ENCODE measurements at regions not wholly inside any gene's neighbourhood (a gene's known extent, or its start where the extent isn't known, plus 50 kb on each side); places are given as distances from the start of the nearest gene placed in this dataset.

DNA sequence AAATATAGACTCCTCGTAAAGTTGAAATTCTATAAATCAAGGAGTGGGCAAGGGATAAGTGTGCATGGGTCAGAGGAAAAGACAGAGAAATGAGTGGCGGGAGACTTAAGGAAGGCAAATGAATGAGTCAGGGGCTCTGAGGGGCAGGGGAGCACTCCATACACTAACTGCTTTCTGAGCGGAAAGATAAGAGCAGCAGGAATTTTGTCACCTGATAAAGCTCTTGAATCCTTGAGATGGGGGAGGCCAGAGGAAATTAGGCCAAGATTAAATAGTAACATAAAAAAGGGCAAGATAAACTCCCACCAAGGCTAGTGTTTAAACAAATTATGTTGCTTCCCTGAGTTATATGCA, 191.0 kb upstream of the S1PR3 start:
- Histone ChIP-seq H3K36me3 (replicated peaks in 1 of 2; ENCODE audit: control insufficient read depth in 1 of 2, insufficient read depth in 2 of 2, low read length in 2 of 2) (no peaks in the 10 kb centered on the region), H3K4me1 (ENCODE audit: insufficient read depth, low read length) (no peaks in the 10 kb centered on the region), H2AFZ (ENCODE audit: low read length) (no peak overlapping the region), H3K4me2 (ENCODE audit: low read depth, low read length) (no peak overlapping the region), H4K20me1 (ENCODE audit: insufficient read depth, low read length) (no peaks in the 10 kb centered on the region), H3K27me3 (ENCODE audit: control insufficient read depth in 1 of 2, insufficient read depth in 2 of 2, low read length in 2 of 2) (peaks cover 1 to 8% of the 10 kb centered on the region in 2 experiments; a peak in 4 of 5 replicates), H3K9me3 (ENCODE audit: low read length) (no peaks in the 10 kb centered on the region), H3K27ac (ENCODE audit: extremely low read length, insufficient read depth, low read length) (no peak overlapping the region), H3K4me3 (replicated peaks in 1 of 3; ENCODE audit: insufficient read depth in 1 of 3, low read depth in 2 of 3, low read length in 3 of 3) (no peak overlapping the region), H3K9ac (ENCODE audit: insufficient read depth, low read depth, low read length) (no peak overlapping the region), H3K79me2 (ENCODE audit: insufficient read depth, low read length) (no peaks in the 10 kb centered on the region)
- CTCF ChIA-PET (ENCODE audit: low intra/inter-chr PET ratio, low total read pairs) = no interaction called here
- ATAC-seq (no peak), FAIRE-seq (no peak), DNase-seq (ENCODE audit: low spot score) (no peak)
- WGBS (ENCODE audit: low lambda C conversion rate) = 4% methylated on average over 3 of the region's 3 CpGs
- intact Hi-C loops (cut with micrococcal nuclease; ENCODE audit: unreplicated experiment) (no loop called here), in situ Hi-C loops (cut with HindIII; ENCODE audit: extremely low pct_ligation_motif_present, low pct_unique_long_range_greater_than_20kb) (no loop called here)
- no TSS peak for BruUV-seq (replicated peaks)
- TF ChIP-seq CBX1 (IDR thresholded peaks at IDR 0.05; ENCODE audit: low read depth) (no peak), TARDBP (CRISPR knock-in tag; IDR thresholded peaks at IDR 0.05) (no peak), ARID2 (CRISPR knock-in tag; IDR thresholded peaks at IDR 0.05; ENCODE audit: borderline replicate concordance) (no peak), ZBTB1 (CRISPR knock-in tag; IDR thresholded peaks at IDR 0.05; ENCODE audit: borderline replicate concordance) (no peak), EHMT2 (IDR thresholded peaks at IDR 0.05; ENCODE audit: borderline replicate concordance, low read depth, low read length) (no peak), SIN3A (IDR thresholded peaks at IDR 0.05; ENCODE audit: borderline replicate concordance, low read depth, low read length) (no peak), ZBTB37 (CRISPR knock-in tag; IDR thresholded peaks at IDR 0.05) (no peak)
- TF ChIP-seq, protein P1, sequence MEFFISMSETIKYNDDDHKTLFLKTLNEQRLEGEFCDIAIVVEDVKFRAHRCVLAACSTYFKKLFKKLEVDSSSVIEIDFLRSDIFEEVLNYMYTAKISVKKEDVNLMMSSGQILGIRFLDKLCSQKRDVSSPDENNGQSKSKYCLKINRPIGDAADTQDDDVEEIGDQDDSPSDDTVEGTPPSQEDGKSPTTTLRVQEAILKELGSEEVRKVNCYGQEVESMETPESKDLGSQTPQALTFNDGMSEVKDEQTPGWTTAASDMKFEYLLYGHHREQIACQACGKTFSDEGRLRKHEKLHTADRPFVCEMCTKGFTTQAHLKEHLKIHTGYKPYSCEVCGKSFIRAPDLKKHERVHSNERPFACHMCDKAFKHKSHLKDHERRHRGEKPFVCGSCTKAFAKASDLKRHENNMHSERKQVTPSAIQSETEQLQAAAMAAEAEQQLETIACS (CRISPR knock-in tag; IDR thresholded peaks at IDR 0.05) = no peak
- TF ChIP-seq, protein P2, sequence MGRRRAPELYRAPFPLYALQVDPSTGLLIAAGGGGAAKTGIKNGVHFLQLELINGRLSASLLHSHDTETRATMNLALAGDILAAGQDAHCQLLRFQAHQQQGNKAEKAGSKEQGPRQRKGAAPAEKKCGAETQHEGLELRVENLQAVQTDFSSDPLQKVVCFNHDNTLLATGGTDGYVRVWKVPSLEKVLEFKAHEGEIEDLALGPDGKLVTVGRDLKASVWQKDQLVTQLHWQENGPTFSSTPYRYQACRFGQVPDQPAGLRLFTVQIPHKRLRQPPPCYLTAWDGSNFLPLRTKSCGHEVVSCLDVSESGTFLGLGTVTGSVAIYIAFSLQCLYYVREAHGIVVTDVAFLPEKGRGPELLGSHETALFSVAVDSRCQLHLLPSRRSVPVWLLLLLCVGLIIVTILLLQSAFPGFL (CRISPR knock-in tag; IDR thresholded peaks at IDR 0.05) = no peak
- TF ChIP-seq, protein P3, sequence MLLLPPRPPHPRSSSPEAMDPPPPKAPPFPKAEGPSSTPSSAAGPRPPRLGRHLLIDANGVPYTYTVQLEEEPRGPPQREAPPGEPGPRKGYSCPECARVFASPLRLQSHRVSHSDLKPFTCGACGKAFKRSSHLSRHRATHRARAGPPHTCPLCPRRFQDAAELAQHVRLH (CRISPR knock-in tag; IDR thresholded peaks at IDR 0.05; ENCODE audit: borderline replicate concordance, low read depth) = no peak
- POLR2A ChIA-PET = no interaction called here
